GM20431 (cell line): ENCODE measurements at regions not wholly inside any gene's neighbourhood (a gene's known extent, or its start where the extent isn't known, plus 50 kb on each side); places are given as distances from the start of the nearest gene placed in this dataset.

Experiments used
- in situ Hi-C: fragments of 300-500 bp; cut with MseI, MboI; formaldehyde crosslinking; loops from one replicate; pipeline ENCODE4 v1.15.0; 2020; ENCODE audit warnings: low sequenced_read_pairs; ENCODE audit not compliant: unreplicated experiment

- in situ Hi-C loops = loop anchor here (25.0 kb wide), 1 partner anchor 526 kb away; no protein-coding TSS in a partner anchor
These were observed 50.6 kb upstream of the UQCRFS1 start for GRCh38 chr19:29263305-29264135.

DNA sequence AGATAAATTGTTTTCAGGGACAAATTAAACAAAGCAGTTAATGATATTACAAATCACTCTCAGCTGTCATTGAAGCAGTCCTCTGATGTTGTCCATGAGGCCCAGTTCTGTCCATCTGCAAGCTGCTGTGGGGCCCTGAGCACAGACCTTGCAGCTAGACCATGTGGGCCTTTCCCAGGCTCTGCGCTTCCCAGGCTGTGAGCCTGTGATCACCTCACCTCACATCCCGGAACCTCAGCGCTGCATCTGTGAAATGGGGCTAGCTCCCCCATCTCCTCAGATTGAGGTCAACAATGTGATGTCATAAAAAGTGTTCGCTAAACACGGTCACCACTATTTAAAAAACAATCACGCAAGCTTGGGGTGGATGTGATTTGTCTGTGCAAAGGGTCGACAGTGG is 51.9 kb upstream of the UQCRFS1 start:
- in situ Hi-C loops = loop anchor here (25.0 kb wide), 1 partner anchor 528 kb away; no protein-coding TSS in a partner anchor

DNA sequence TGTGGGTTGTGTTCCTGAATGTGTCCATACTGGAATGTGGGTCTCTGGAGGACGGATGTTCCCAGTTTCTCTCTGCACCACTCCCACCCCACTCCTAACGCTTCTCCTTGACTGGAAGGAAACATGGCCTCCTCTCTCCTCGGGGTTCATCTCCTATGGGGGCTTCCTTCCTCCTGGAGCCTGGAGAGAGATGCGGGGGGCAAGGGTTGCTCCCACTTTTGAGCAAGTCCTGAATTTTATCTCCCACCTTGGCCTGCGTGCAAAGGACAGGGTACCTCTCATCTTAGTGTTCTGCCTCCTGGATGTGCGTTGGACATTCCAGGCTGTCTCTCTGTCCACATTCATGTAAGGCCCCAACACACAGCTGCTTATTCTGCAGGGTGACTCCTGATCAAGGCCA is 52.5 kb upstream of the UQCRFS1 start:
- in situ Hi-C loops = loop anchor here (25.0 kb wide), 1 partner anchor 528 kb away; no protein-coding TSS in a partner anchor

DNA sequence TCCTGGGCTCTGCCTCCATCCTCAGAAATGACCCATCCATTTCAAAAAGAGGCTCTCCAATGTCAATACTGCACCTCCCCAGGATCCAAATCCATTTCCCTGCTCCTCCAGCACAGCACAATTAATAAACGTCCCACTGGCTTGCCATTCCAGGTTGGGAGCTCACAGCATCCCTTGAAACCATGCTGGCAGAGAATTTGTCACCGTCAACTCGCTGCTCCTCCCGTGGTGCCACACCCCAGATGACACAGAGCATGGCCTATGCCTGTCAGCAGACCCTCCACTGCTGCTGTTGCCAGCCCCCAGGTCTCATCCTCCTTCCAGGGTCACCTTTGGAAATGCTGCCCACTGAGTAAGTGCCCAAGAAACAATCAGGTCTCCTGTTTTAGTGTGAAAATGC is 53.0 kb upstream of the UQCRFS1 start:
- in situ Hi-C loops = loop anchor here (25.0 kb wide), 1 partner anchor 529 kb away; no protein-coding TSS in a partner anchor

- in situ Hi-C loops = loop anchor here (25.0 kb wide), 1 partner anchor 529 kb away; no protein-coding TSS in a partner anchor
These were observed 53.7 kb upstream of the UQCRFS1 start for GRCh38 chr19:29266603-29267002.

GRCh38 chr19:29267701-29268100 is 54.8 kb upstream of the UQCRFS1 start:
- in situ Hi-C loops = loop anchor here (25.0 kb wide), 1 partner anchor 530 kb away; no protein-coding TSS in a partner anchor

DNA sequence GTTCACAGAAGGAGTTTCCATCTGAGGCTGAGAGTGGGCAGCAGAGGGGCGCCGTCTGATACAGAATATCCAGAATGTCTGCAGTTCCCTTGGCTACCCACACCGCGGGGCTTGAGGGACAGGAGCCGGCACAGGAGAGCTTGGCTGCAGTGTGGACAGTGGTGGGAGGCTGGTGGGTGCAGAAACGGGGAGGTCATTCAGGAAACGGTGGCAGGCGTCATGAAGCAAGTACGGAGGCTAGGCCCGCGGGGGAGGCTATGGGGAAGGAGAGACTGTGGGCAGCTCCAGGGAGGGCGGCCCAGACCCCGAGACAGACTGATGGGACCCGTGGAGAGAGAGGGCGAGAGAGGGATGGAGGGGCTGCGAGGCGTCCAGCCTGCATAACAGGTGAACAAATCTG is 55.2 kb upstream of the UQCRFS1 start:
- in situ Hi-C loops = loop anchor here (25.0 kb wide), 1 partner anchor 531 kb away; no protein-coding TSS in a partner anchor

DNA sequence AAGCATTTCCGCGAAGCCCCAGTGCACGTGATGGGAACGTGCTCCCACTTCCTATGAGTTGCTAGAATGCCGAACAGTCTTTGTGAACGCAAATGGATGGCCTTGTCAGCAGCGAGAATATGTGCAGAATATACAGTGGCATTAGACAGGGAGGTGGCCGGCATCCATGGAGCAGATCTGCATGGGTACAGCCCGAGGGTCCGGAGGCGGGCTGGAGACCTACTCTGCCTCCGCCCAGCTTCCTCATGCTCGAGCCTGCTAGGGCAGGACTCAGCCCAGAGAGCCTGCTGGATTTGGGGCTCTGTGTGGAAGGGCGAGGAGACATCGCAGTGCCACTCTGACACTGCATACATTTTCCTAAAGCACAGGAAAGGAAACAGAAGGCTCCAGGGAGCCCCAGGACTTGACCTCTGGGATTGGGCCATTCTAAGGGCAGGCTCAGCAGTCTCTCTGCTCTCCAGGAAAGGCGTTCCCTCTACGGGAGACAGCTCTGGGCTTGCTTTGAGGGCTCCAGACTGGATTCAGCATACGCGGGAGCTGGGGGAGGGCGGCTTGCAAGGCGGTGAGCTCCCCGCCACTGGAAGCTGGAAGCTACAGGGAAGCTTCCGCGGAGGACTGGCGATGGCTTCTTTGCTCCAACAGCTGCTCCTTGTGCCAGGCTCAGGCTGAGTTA is 55.9 kb upstream of the UQCRFS1 start:
- in situ Hi-C loops = loop anchor here (25.0 kb wide), 1 partner anchor 532 kb away; no protein-coding TSS in a partner anchor

DNA sequence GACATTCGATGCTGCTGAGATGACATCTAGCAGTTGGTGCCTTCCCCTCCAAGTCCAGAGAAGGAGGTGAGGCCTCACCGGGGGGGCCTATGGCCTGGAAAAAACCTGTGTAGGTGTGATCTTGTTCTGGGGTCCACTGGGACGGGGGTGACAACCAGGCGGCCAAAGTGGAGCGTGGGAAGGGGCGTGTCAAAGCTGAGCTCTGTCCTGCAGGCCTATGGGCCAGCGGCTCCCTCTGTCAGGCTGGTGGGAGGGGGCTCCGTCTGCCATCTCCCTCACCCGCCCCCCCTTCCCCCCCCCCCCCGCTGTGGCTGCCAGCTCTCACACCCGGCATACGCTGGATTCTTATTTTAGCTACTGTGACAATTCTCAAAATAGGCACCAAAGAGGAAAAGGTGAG is 56.7 kb upstream of the UQCRFS1 start:
- in situ Hi-C loops = loop anchor here (25.0 kb wide), 1 partner anchor 532 kb away; no protein-coding TSS in a partner anchor

GRCh38 chr19:29271341-29271740 is 58.4 kb upstream of the UQCRFS1 start:
- in situ Hi-C loops = loop anchor here (25.0 kb wide), 1 partner anchor 534 kb away; no protein-coding TSS in a partner anchor

GRCh38 chr19:29271911-29272310 is 59.0 kb upstream of the UQCRFS1 start:
- in situ Hi-C loops = loop anchor here (25.0 kb wide), 1 partner anchor 535 kb away; no protein-coding TSS in a partner anchor

DNA sequence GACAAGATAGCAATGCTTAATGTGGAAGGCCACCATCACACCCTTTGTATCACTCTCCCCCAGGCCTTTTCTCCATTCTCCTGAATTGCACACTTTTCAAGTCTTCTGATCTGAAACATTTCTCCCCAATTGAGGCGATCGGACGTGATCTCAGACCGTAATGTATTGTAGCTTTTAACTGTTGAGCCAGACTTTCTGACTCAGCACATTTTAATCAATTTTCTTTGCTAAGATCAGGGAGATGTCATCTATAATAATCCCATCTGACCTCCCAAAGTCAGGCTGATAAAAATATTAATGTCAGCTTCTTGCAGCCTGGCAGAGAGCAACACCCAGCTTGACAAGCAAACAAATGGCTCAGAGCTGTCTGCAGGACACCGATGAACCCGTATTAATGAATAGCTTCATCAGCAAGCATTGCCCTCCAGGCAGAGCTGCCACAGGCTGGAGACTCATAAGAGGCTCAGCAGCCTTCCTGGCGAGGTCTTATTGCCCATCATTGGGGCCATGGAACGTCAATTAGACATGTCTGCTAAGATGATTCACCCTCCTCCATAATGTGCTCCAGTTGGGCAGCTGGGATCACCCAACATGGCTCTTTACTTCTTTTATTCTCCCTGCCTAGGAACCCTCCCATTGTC is 60.2 kb upstream of the UQCRFS1 start:
- in situ Hi-C loops = loop anchor here (25.0 kb wide), 1 partner anchor 536 kb away; no protein-coding TSS in a partner anchor

GRCh38 chr19:29275266-29275665 is 62.3 kb upstream of the UQCRFS1 start:
- in situ Hi-C loops = no loop called here

DNA sequence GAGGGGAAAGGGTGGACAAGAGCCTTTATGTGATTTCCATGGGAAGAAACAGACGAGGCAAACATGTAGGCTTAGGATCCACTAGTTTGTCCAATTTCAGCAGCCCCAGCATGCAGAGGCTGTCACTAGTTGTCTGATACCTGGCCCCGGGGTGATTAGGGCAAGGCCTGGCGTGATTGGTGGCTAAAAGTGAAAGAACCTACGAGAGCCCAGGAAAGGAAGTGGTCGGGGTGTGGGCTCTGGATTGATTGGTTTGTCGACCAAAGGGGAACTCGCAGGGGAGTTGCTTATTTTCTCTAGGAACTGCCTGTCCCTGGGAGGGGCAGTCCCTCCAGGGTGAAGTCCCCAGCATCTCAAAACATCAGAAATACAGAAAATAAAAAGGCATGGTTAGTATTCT is 64.2 kb upstream of the UQCRFS1 start:
- in situ Hi-C loops = no loop called here

DNA sequence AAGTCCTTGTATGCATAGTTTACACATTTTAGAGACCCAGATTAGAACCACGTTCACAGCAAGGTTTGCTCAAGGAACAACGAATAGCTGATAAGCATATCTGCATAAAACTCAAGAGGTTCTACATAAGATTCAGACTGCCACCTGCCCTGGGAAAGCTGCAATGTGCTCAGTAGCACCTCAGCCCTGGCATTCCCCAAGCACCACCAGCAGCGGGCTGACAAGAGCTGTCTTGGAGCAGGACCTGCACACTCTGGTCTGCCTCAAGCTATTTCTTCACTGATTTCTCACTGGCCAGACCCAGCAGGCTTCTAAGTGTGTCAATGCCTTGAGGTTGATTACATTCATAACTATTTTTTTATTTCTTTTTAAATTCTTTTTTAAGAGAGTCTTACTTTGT is 65.8 kb upstream of the UQCRFS1 start:
- in situ Hi-C loops = no loop called here

- in situ Hi-C loops = no loop called here
These were observed 70.4 kb upstream of the UQCRFS1 start for GRCh38 chr19:29283366-29283765.

- in situ Hi-C loops = no loop called here
These were observed 72.3 kb upstream of the UQCRFS1 start for GRCh38 chr19:29285187-29285687.

DNA sequence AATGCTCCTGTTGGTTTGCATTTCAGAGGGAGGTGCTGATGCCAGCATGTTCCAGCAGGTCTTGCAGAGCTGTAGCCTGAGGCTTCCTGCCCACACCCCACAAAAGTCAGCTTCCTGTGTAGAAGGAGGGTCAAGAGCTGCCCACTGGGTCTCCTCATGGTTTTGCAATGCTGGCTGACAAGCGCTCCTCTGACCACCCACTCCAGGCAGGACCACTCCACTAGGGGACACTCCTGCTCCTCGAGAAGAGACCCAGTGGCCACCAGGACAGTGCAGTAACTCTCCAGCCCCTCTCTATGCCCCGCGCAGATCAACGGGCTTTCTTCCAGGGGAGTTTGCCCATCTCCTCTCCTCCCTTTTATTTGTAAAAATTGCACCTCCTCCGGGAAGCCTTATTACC is 72.9 kb upstream of the UQCRFS1 start:
- in situ Hi-C loops = no loop called here

GRCh38 chr19:29287061-29287460 is 74.1 kb upstream of the UQCRFS1 start:
- in situ Hi-C loops = no loop called here

DNA sequence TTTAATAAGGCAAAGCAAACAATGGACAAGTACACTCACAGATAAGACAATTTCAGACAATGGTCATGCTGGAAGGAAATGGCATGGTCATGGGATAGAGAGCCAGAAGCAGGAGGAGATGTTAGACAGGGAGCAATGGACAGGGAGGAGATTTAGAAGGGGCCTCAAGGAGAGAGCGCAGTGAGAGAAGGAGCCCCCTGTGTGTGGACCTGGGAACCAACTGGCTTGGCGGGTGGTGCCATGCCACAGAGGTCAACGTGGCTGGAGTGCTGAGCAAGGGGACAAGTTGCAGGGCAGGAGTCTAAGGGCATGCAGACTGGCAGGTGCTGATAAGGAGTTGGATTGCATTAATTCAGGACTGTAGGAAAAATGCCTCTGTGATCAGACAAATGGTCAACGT is 75.3 kb upstream of the UQCRFS1 start:
- in situ Hi-C loops = no loop called here
